ENCODE measurements at regions not wholly inside any gene's neighbourhood (a gene's known extent, or its start where the extent isn't known, plus 50 kb on each side); places are given as distances from the start of the nearest gene placed in this dataset.
"Not testable (repeated sequence)": the region's sequence is repeated elsewhere in the genome, so short reads cannot be mapped to it uniquely, and the experiment has no call there.

DNA sequence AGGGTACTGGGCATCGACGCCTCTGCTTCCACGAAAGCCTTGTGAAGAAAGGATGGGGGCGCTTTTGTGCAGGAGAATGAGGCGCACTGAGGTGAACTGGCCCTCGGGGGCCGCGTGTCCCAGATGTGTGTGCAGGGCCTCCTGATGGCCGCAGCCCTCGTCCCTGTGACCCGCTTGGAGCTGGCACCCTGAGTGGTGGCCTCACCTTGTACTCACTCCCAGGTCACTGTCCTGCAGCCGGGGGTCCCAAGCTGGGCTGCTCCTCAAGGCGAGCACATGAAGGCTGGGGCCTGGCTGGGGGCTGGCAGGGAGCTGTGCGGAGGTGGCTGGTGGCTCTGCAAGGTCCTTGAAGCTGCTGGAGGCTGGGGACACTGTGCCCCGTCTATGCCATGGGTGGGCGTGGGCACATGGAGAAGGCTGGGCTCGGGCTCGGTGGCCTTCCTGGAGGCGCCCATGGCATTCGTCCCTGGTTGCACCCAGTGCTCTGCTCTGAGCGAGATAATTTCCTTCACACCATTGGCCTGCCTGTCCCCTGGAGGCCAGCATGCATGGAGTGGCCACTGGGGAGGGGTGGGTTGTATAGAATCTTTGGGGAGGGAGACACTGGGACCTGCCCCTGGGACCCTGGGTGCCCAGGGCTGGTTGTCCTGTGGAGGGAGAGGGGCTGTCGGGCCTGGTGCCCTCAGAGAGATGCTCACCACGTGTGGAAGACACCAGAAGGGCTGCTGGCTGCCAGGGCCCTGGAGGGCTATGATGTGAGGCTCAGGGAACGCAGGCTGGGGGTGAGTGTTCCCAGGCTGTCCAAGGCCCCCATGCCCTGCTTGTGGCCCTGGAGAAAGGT is 79.3 kb downstream of the TMEM121 start (continued):
- TF ChIP-seq GTF2F1 (IDR thresholded peaks at IDR 0.05; ENCODE audit: borderline replicate concordance, low read depth, low read length) (no peak), RFX5 (IDR thresholded peaks at IDR 0.05; ENCODE audit: borderline replicate concordance, low read depth, low read length) (no peak), CREB1 (IDR thresholded peaks at IDR 0.05) (no peak)
- TF ChIP-seq, protein P1, sequence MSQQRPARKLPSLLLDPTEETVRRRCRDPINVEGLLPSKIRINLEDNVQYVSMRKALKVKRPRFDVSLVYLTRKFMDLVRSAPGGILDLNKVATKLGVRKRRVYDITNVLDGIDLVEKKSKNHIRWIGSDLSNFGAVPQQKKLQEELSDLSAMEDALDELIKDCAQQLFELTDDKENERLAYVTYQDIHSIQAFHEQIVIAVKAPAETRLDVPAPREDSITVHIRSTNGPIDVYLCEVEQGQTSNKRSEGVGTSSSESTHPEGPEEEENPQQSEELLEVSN (IDR thresholded peaks at IDR 0.05) = no peak

- H3K36me3 ChIP-seq (ENCODE audit: control insufficient read depth in 2 of 4, insufficient read depth in 4 of 4, low read length in 3 of 4); H4K20me1 ChIP-seq (replicated peaks in 1 of 2; ENCODE audit: control insufficient read depth in 1 of 2, insufficient read depth in 2 of 2, low read length in 2 of 2); H2AFZ ChIP-seq (ENCODE audit: low read length); H2BK20ac ChIP-seq (ENCODE audit: low read length); POLR2A ChIA-PET (ENCODE audit: partially characterized antibody); DNase-seq (ENCODE audit: low read depth in 1 of 2, low spot score in 2 of 2); H2BK12ac ChIP-seq (ENCODE audit: low read depth, low read length); H2BK120ac ChIP-seq (replicated peaks; ENCODE audit: low read depth, low read length); H3K27me3 ChIP-seq (replicated peaks in 1 of 4; ENCODE audit: control insufficient read depth in 3 of 4, extremely low read depth in 1 of 4, insufficient read depth in 3 of 4, low read length in 3 of 4); H3K23ac ChIP-seq (ENCODE audit: insufficient read length); H3K27ac ChIP-seq (ENCODE audit: low read depth, low read length); H3K4me1 ChIP-seq (replicated peaks in 1 of 4; ENCODE audit: control insufficient read depth in 3 of 4, insufficient read depth in 4 of 4, low read length in 3 of 4); H2BK15ac ChIP-seq (ENCODE audit: low read length); H3K79me2 ChIP-seq (ENCODE audit: control insufficient read depth in 1 of 2, insufficient read depth in 2 of 2, low read length in 2 of 2); H3K4me2 ChIP-seq (ENCODE audit: insufficient read depth in 1 of 2, low read depth in 2 of 2, low read length in 2 of 2); CTCF ChIA-PET (ENCODE audit: partially characterized antibody); H4K91ac ChIP-seq (replicated peaks; ENCODE audit: insufficient read length, low read length); H4K8ac ChIP-seq (ENCODE audit: extremely low read depth, insufficient read depth, low read length); H3K18ac ChIP-seq (ENCODE audit: extremely low read depth, low read length); H3K4ac ChIP-seq (replicated peaks; ENCODE audit: insufficient read length, low read depth, low read length); H3K56ac ChIP-seq (replicated peaks; ENCODE audit: insufficient read length, low read depth, low read length); H3K9ac ChIP-seq (replicated peaks in 1 of 4; ENCODE audit: extremely low read depth in 1 of 4, low read depth in 3 of 4, low read length in 3 of 4); H2AK5ac ChIP-seq (ENCODE audit: low read depth, low read length); H4K5ac ChIP-seq (ENCODE audit: insufficient read length, low read depth, low read length); H3K14ac ChIP-seq (ENCODE audit: insufficient read length); FAIRE-seq; H2BK5ac ChIP-seq (ENCODE audit: low read depth, low read length); H3K23me2 ChIP-seq (ENCODE audit: low read depth, low read length); H3K79me1 ChIP-seq (ENCODE audit: low read depth, low read length); H3K4me3 ChIP-seq (ENCODE audit: extremely low read depth in 1 of 4, insufficient read depth in 2 of 4, low read depth in 3 of 4, low read length in 4 of 4): not testable (repeated sequence)
- H3K9me3 ChIP-seq (ENCODE audit: insufficient read depth in 2 of 2, low read depth in 1 of 2, low read length in 1 of 2) = peaks cover 27 to 50% of the 10 kb centered on the region in 2 experiments
- 64% methylated on average over 10 of the region's 15 CpGs; no CpG with 5 or more reads in 1 of the 2 experiments for WGBS, 2 experiments (ENCODE audit: extremely low coverage in 1 of 2, insufficient coverage in 1 of 2, insufficient read length in 1 of 2, insufficient replicate concordance in 2 of 2, low coverage in 1 of 2, low lambda C conversion rate in 2 of 2, missing lambda C conversion rate in 1 of 2)
Measured at GRCh38 chr14:105606305-105606975, 80.1 kb downstream of the TMEM121 start.

All from H1 (cell line).